Chondrocyte (in vitro differentiated cells): ENCODE measurements at regions not wholly inside any gene's neighbourhood (a gene's known extent, or its start where the extent isn't known, plus 50 kb on each side); places are given as distances from the start of the nearest gene placed in this dataset.
"Not testable (repeated sequence)": the region's sequence is repeated elsewhere in the genome, so short reads cannot be mapped to it uniquely, and the experiment has no call there.

ENCODE experiments used
- DNase-seq: peaks from one replicate; pipeline ENCODE4 v3.0.0; 2021; ENCODE audit warnings: mixed read lengths, low spot score
- H3K27ac Mint-ChIP-seq: one replicate; pipeline ENCODE4 v1.8.0; 2021; ENCODE audit warnings: mild to moderate bottlenecking, moderate library complexity, mixed read lengths; ENCODE audit not compliant: unreplicated experiment
- H3K27me3 Mint-ChIP-seq: 2 replicates; pipeline ENCODE4 v1.8.0; 2021; ENCODE audit warnings: low read depth, mixed read lengths
- H3K36me3 Mint-ChIP-seq: 2 replicates; pipeline ENCODE4 v1.8.0; 2021; ENCODE audit warnings: low read depth, mixed read lengths
- H3K4me1 Mint-ChIP-seq: 2 replicates; pipeline ENCODE4 v1.8.0; 2021; ENCODE audit warnings: low read depth, mild to moderate bottlenecking, mixed read lengths
- H3K4me3 Mint-ChIP-seq: one replicate; pipeline ENCODE4 v1.8.0; 2021; ENCODE audit warnings: mild to moderate bottlenecking, moderate library complexity, mixed read lengths; ENCODE audit not compliant: unreplicated experiment
- H3K9me3 Mint-ChIP-seq: 2 replicates; pipeline ENCODE4 v1.8.0; 2021; ENCODE audit warnings: low read depth, mixed read lengths
- TF ChIP-seq, protein P1 (sequence below): fragments of 200-600 bp; sonication (generic); IDR thresholded peaks from 2 replicates; pipeline ENCODE4 v1.5.0; 2021; ENCODE audit warnings: antibody characterized with exemption, mild to moderate bottlenecking, moderate library complexity

DNA sequence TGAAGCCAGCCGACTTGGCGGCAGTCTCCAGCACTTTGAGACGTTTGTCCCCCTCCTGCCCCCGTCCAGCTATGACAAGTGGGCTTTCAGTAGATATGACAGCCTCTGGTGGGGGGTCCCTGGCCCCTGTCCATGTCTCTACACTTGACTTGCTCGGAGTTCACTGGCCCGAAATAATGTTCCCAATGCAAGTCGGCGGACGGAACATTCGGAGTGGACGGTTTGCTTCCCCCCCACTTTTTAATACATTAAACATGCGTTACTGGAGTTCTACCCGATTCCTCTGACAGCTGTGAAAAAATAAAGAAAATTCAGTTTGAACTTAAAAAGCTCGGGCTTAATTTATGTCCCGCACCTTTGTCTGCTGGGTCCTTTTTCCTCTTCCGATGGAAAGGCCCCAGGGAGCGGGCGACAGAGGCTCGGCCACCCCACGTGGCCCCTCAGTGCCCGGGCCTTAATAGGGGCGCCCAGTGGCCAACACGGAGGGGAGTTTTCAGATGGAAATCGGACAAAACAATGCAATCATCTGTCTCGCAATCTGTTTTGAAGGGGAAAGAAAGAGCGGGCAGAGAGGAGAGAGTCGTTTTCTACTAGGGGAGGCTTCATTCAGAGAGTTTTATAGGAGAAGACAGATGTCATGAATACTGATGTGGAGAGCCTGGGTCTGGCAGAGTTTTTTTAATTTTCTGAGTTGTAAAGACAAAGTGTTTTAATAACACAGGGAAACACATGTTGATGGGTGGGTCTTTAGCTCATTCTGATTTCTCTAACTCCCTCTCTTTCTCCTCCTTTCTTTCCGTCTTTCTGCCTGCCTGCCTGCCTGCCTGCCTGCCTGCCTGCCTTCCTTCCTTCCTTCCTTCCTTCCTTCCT, 50.2 kb downstream of the SMIM38 start:
- Mint-ChIP-seq H3K4me1 (no peaks in the 10 kb centered on the region), H3K36me3 (no peaks in the 10 kb centered on the region), H3K4me3 (no peak overlapping the region), H3K9me3 (peaks cover 6% of the 10 kb centered on the region), H3K27me3 (peaks cover 12% of the 10 kb centered on the region), H3K27ac (no peak overlapping the region)
- TF ChIP-seq, protein P1, sequence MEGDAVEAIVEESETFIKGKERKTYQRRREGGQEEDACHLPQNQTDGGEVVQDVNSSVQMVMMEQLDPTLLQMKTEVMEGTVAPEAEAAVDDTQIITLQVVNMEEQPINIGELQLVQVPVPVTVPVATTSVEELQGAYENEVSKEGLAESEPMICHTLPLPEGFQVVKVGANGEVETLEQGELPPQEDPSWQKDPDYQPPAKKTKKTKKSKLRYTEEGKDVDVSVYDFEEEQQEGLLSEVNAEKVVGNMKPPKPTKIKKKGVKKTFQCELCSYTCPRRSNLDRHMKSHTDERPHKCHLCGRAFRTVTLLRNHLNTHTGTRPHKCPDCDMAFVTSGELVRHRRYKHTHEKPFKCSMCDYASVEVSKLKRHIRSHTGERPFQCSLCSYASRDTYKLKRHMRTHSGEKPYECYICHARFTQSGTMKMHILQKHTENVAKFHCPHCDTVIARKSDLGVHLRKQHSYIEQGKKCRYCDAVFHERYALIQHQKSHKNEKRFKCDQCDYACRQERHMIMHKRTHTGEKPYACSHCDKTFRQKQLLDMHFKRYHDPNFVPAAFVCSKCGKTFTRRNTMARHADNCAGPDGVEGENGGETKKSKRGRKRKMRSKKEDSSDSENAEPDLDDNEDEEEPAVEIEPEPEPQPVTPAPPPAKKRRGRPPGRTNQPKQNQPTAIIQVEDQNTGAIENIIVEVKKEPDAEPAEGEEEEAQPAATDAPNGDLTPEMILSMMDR = no peak
- DNase-seq = no peak

DNA sequence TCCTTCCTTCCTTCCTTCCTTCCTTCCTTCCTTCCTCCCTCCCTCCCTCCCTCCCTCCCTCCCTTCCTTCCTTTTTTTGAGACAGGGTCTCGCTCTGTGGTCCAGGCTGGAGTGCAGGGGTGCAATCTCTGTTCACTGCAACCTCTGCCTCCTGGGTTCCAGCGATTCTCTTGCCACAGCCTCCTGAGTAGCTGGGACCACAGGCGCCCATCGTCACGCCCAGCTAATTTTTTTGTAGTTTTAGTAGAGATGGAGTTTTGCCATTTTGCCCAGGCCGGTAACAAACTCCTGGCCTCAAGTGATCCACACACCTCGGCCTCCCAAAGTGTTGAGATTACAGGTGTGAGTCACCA, 50.9 kb downstream of the SMIM38 start:
- not testable (repeated sequence) for H3K4me1 Mint-ChIP-seq, DNase-seq, H3K4me3 Mint-ChIP-seq, H3K27ac Mint-ChIP-seq, H3K9me3 Mint-ChIP-seq, H3K36me3 Mint-ChIP-seq
- peaks cover 15% of the 10 kb centered on the region for H3K27me3 Mint-ChIP-seq

DNA sequence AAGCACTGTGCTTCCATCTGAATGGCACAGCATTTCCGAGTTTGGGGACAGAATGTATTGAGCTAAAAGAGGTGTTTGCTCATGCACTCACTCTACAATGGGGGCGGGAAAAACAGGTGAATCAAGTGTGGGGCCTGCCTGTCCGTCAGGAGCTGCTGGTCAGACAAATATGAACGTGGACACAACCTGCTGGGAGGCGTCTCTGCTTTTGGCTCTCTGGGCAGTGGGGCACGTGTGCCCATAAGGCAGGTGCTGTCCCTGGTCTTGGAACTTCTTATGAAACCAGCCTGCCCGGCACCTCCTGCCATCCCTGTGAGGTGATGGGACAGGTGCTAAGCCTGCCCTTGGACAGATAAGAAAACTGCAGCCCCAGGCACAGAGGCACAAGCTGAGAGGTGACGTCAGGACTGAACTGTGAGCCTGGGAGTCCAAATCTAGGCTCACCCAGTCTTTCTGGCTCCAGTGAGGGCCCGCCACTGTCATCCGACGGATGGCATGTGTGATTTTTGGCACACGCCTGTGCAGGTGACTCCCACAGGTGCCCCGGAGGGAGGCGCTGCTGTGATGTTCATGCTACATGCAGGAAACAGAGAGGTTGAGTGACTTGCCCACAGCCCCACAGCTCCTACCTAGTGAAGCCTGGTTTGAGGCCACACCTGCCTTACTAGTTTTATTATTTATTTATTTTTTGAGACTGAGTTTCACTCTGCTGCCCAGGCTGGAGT, 51.6 kb downstream of the SMIM38 start:
- DNase-seq = no peak
- Mint-ChIP-seq H3K27ac (no peak overlapping the region), H3K9me3 (peaks cover 6% of the 10 kb centered on the region), H3K4me1 (peaks cover 3% of the 10 kb centered on the region), H3K4me3 (no peak overlapping the region), H3K27me3 (peaks cover 17% of the 10 kb centered on the region), H3K36me3 (no peaks in the 10 kb centered on the region)
- TF ChIP-seq, protein P1 = no peak

DNA sequence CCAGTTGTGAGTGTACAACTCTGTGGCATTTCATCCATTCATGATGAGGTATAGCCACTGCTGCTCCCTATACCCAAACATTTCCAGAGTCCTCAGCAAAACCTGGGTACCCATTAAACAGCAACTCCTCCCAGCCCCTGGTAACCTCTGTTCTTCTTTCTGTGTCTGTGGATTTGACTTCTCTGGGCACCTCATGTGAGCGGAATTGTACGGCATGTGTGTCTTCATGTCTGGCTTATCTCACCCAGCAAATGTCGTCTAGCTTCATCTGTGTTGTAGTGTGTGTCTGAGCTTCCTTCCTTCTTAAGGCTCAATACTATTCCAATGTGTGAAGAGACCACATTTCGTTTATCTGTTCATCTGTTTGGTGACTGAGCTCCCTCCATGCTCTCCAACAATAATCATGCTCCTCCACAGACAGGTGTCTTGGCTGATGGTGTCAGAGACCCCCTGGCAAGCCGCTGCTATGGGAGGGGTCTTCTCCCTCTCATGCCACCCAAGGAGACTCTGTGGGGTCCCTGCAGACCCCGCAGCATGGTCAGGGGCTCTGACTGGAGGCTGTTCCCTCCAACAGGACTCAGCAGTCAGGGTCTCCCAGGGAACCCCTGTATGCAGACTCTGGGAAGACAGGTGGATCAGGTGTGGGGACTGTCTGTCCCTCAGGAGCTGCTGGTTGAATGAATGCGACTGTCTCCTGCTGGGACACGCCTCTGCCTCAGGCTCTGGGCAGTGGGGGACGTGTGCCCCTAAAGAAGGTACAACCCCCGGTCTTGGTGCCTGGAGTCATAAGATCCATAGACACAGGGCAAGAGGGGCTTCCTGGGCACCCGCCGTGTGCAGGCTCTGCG, 52.7 kb downstream of the SMIM38 start:
- peaks cover 3% of the 10 kb centered on the region for H3K4me1 Mint-ChIP-seq
- no peak for DNase-seq

DNA sequence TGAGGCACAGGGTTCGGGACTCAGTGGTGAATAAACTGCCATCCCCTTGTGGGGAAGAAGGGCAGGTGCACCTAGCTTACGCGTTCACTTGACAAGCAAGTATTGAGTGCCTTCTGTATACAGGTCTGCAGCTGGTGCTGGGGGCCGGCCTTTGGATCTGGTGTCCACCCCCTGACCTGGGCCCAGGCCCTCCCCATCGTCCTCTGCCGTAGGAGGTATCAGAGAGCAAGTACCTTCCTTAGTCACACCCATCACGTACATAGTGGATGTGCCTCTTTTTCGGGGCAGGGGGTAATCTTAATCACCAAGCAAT, 53.3 kb downstream of the SMIM38 start:
- peaks cover 20% of the 10 kb centered on the region for H3K27me3 Mint-ChIP-seq
- TF ChIP-seq, protein P1 = no peak
- no peak overlapping the region for H3K27ac Mint-ChIP-seq
- peaks cover 6% of the 10 kb centered on the region for H3K9me3 Mint-ChIP-seq
- H3K36me3 Mint-ChIP-seq = no peaks in the 10 kb centered on the region
- H3K4me3 Mint-ChIP-seq = no peak overlapping the region
- peaks cover 3% of the 10 kb centered on the region for H3K4me1 Mint-ChIP-seq
- DNase-seq = no peak

More for the DNA sequence above, 52.7 kb downstream of the SMIM38 start:
- TF ChIP-seq, protein P1 = no peak
- Mint-ChIP-seq H3K9me3 (peaks cover 6% of the 10 kb centered on the region), H3K36me3 (no peaks in the 10 kb centered on the region), H3K27ac (no peak overlapping the region), H3K27me3 (peaks cover 20% of the 10 kb centered on the region), H3K4me3 (no peak overlapping the region)
